ENCODE measurements at regions not wholly inside any gene's neighbourhood (a gene's known extent, or its start where the extent isn't known, plus 50 kb on each side); places are given as distances from the start of the nearest gene placed in this dataset.

GRCh38 chr5:117719413-117719812, 1144.8 kb upstream of the SEMA6A start:
- no peak for TF ChIP-seq POLR2A (IDR thresholded peaks at IDR 0.05)
- TF ChIP-seq CTCF (IDR thresholded peaks at IDR 0.05 in 8 of 11, conservative IDR thresholded peaks at IDR 0.05 in 3 of 11) = no peak
- no peak for TF ChIP-seq POLR2AphosphoS5 (IDR thresholded peaks at IDR 0.05)

All from spleen (tissue), 7 donors.